Activated CD4-positive, alpha-beta T cell treated with anti-CD3 and anti-CD28 coated beads for 24 hours (primary cell): ENCODE measurements at regions not wholly inside any gene's neighbourhood (a gene's known extent, or its start where the extent isn't known, plus 50 kb on each side); places are given as distances from the start of the nearest gene placed in this dataset.
"Not testable (repeated sequence)": the region's sequence is repeated elsewhere in the genome, so short reads cannot be mapped to it uniquely, and the experiment has no call there.

Experiments
- DNase-seq, 2 donors: peaks; one replicate each; pipeline ENCODE4 v3.0.0-alpha.2; 2020; ENCODE audit warnings: low read depth in 2 of 2

DNA sequence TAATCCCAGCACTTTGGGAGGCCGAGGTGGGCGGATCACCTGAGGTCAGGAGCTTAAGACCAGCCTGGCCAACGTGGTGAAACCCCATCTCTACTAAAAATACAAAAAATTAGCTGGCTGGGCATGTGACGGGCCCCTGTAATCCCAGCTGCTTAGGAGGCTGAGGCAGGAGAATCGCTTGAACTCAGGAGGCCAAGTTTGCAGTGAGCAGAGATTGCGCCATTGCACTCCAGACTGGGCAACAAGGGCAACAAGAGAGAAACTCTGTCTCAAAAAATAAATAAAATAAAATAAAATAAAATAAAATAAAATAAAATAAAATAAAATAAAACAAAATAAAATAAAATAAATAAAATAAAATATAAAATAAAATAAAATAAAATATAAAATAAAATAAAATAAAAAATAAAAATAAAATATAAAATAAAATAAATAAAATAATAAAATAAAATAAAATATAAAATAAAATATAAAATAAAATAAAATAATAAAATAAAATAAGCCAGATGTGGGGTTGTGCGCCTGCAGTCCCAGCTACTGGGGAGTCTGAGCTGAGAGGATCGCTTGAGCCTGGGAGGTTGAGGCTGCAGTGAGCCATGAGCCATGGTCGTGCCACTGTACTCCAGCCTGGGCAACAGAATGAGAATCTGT is 49.8 kb upstream of the ITGB1 start:
- not testable (repeated sequence) for DNase-seq
